GM23338 (cell line): ENCODE measurements at regions not wholly inside any gene's neighbourhood (a gene's known extent, or its start where the extent isn't known, plus 50 kb on each side); places are given as distances from the start of the nearest gene placed in this dataset.

Experiments used
- ATAC-seq: fragments of 200-7000 bp; cut with Tn5 transposase; 3 replicates; pipeline ENCODE4 v1.9.1; 2020
- DNase-seq: peaks from one replicate; pipeline ENCODE4 v3.0.0-alpha.2; 2015; ENCODE audit warnings: low spot score
- H2AFZ ChIP-seq: fragments of 200-600 bp; sonication (generic); 2 replicates; pipeline ENCODE4 v1.8.0; 2016; ENCODE audit warnings: antibody characterized with exemption, mild to moderate bottlenecking, moderate library complexity
- H3F3A ChIP-seq: fragments of 200-600 bp; sonication (generic); replicated peaks from 2 replicates; pipeline ENCODE4 v1.8.0; 2017; ENCODE audit warnings: antibody characterized with exemption, mixed run types, low read depth
- H3K27ac ChIP-seq: fragments of 200-600 bp; sonication (generic); 2 replicates; pipeline ENCODE4 v1.6.1; 2016; ENCODE audit warnings: low read depth
- H3K27me3 ChIP-seq: fragments of 200-600 bp; sonication (generic); 2 replicates; pipeline ENCODE4 v1.8.0; 2016; ENCODE audit warnings: mild to moderate bottlenecking, mixed run types, moderate library complexity; ENCODE audit not compliant: insufficient read depth
- H3K36me3 ChIP-seq: fragments of 200-600 bp; sonication (generic); 2 replicates; pipeline ENCODE4 v1.8.0; 2016; ENCODE audit warnings: mild to moderate bottlenecking; ENCODE audit not compliant: insufficient read depth
- H3K4me1 ChIP-seq: fragments of 200-600 bp; sonication (generic); 2 replicates; pipeline ENCODE4 v1.8.0; 2016; ENCODE audit warnings: mild to moderate bottlenecking, moderate library complexity; ENCODE audit not compliant: insufficient read depth
- H3K4me2 ChIP-seq: fragments of 200-600 bp; sonication (generic); 2 replicates; pipeline ENCODE4 v1.7.1; 2017; ENCODE audit warnings: mixed run types
- H3K4me3 ChIP-seq: fragments of 200-600 bp; sonication (generic); 2 replicates; pipeline ENCODE4 v1.6.1; 2016; ENCODE audit warnings: mixed run types
- H3K79me2 ChIP-seq: fragments of 200-600 bp; sonication (generic); replicated peaks from 2 replicates; pipeline ENCODE4 v1.8.0; 2017; ENCODE audit warnings: mild to moderate bottlenecking; ENCODE audit not compliant: insufficient read depth
- H3K9me2 ChIP-seq: fragments of 200-600 bp; sonication (generic); 2 replicates; pipeline ENCODE4 v1.8.0; 2017; ENCODE audit not compliant: insufficient read depth
- H4K20me1 ChIP-seq: fragments of 200-600 bp; sonication (generic); replicated peaks from 2 replicates; pipeline ENCODE4 v1.8.0; 2017; ENCODE audit warnings: mild to moderate bottlenecking; ENCODE audit not compliant: insufficient read depth
- H3K27ac Mint-ChIP-seq: 2 replicates; pipeline ENCODE4 v1.8.0; 2020; ENCODE audit warnings: inconsistent platforms, mild to moderate bottlenecking, moderate library complexity, mixed read lengths
- H3K27me3 Mint-ChIP-seq: 3 replicates; pipeline ENCODE4 v1.8.0; 2022; ENCODE audit warnings: low read depth, mild to moderate bottlenecking, moderate library complexity, mixed read lengths, inconsistent platforms; ENCODE audit not compliant: insufficient read depth, poor library complexity
- H3K36me3 Mint-ChIP-seq: 3 replicates; pipeline ENCODE4 v1.8.0; 2021; ENCODE audit warnings: low read depth, mild to moderate bottlenecking, inconsistent platforms, moderate library complexity, mixed read lengths
- H3K4me1 Mint-ChIP-seq: 3 replicates; pipeline ENCODE4 v1.8.0; 2020; ENCODE audit warnings: mild to moderate bottlenecking, inconsistent platforms, mixed read lengths
- H3K4me3 Mint-ChIP-seq: 3 replicates; pipeline ENCODE4 v1.8.0; 2021; ENCODE audit warnings: moderate library complexity, mild to moderate bottlenecking, inconsistent platforms, mixed read lengths
- H3K9me3 Mint-ChIP-seq: 3 replicates; pipeline ENCODE4 v1.8.0; 2020; ENCODE audit warnings: moderate library complexity, mild to moderate bottlenecking, inconsistent platforms, mixed read lengths
- ETS1 ChIP-seq: IDR thresholded peaks from 2 replicates; pipeline ENCODE4 v1.6.1; 2016; ENCODE audit warnings: antibody characterized with exemption
- EZH2phosphoT487 ChIP-seq: fragments of 200-600 bp; sonication (generic); IDR thresholded peaks from one replicate; pipeline ENCODE4 v1.8.1; 2018; ENCODE audit warnings: antibody characterized with exemption; ENCODE audit not compliant: unreplicated experiment
- NANOG ChIP-seq: IDR thresholded peaks from 2 replicates; pipeline ENCODE4 v1.6.1; 2016; ENCODE audit warnings: antibody characterized with exemption, borderline replicate concordance
- POLR2AphosphoS5 ChIP-seq: IDR thresholded peaks from 2 replicates; pipeline ENCODE4 v1.6.1; 2016; ENCODE audit warnings: antibody characterized with exemption, low read depth
- ZNF114 ChIP-seq: fragments of 250-450 bp; sonication (Bioruptor Pico); IDR thresholded peaks from 2 replicates; pipeline ENCODE4 v1.5.0; 2020; ENCODE audit warnings: mild to moderate bottlenecking, moderate library complexity
- ZNF331 ChIP-seq: fragments of 250-450 bp; sonication (Bioruptor Pico); IDR thresholded peaks from 2 replicates; pipeline ENCODE4 v1.5.0; 2020; ENCODE audit warnings: low read depth, mild to moderate bottlenecking, moderate library complexity
- ZNF462 ChIP-seq: fragments of 250-450 bp; sonication (Bioruptor Pico); IDR thresholded peaks from 2 replicates; pipeline ENCODE4 v1.5.0; 2020; ENCODE audit warnings: mild to moderate bottlenecking, moderate library complexity

- TF ChIP-seq ZNF462 (CRISPR knock-in tag): no peak
- TF ChIP-seq POLR2AphosphoS5: no peak
- TF ChIP-seq NANOG: no peak
- no peak for TF ChIP-seq EZH2phosphoT487
- no peak for TF ChIP-seq ZNF114
- no peak for TF ChIP-seq ZNF331 (CRISPR knock-in tag)
These were observed 268.3 kb upstream of the SASH1 start (continued) for GRCh38 chr6:148074291-148074690.

- no peak overlapping the region for H3K4me3 ChIP-seq
- no peaks in the 10 kb centered on the region for H3K36me3 ChIP-seq
- Mint-ChIP-seq H3K36me3 (no peaks in the 10 kb centered on the region; the same call in 2 of the 3 replicates), H3K27ac (no peak overlapping the region), H3K4me3 (no peak overlapping the region), H3K4me1 (no peaks in the 10 kb centered on the region), H3K27me3 (no peaks in the 10 kb centered on the region), H3K9me3 (peaks cover 13% of the 10 kb centered on the region)
- H3K4me2 ChIP-seq: no peak overlapping the region
- DNase-seq: no peak
- no peak overlapping the region for H3K27ac ChIP-seq
- H3K4me1 ChIP-seq: no peaks in the 10 kb centered on the region
- H3K79me2 ChIP-seq: no peaks in the 10 kb centered on the region
- H3K27me3 ChIP-seq: no peaks in the 10 kb centered on the region
- no peaks in the 10 kb centered on the region for H3K9me2 ChIP-seq
- H3F3A ChIP-seq: no peaks in the 10 kb centered on the region
- H4K20me1 ChIP-seq: no peaks in the 10 kb centered on the region
- no peak for ATAC-seq
- no peak overlapping the region for H2AFZ ChIP-seq
- no peak for TF ChIP-seq ZNF462 (CRISPR knock-in tag)
- TF ChIP-seq ETS1: no peak
- TF ChIP-seq EZH2phosphoT487: no peak
- no peak for TF ChIP-seq NANOG
- no peak for TF ChIP-seq POLR2AphosphoS5
These were observed 267.9 kb upstream of the SASH1 start for GRCh38 chr6:148074738-148075137.
